Mucosa of gallbladder (tissue), 1 donor: ENCODE measurements at regions not wholly inside any gene's neighbourhood (a gene's known extent, or its start where the extent isn't known, plus 50 kb on each side); places are given as distances from the start of the nearest gene placed in this dataset.
"Not testable (repeated sequence)": the region's sequence is repeated elsewhere in the genome, so short reads cannot be mapped to it uniquely, and the experiment has no call there.

Experiments
- DNase-seq: peaks from one replicate; pipeline ENCODE4 v3.0.0-alpha.2; 2020; ENCODE audit warnings: low spot score
- donor health status: DM: no; HTN: no; CAD: no.

DNA sequence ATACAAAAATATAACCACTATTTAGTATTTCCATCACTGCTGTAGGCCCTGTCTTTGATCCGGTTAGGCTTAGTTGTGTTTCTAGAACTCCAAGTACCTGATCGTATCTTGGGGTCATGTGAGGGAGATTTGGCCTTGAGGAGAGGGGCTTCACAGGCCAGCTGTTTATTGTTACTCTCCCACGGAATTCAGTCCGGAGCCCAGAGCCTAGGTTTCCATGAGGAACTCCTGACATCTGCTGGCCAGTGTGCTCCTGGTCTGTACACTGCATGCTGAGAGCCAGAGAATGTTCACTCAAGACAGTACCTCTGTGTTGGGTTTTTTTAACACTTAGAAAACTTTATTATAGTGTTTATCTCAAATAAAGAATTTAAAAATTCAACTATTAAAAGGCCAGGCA, 341.0 kb upstream of the TMEM132C start:
- no peak for DNase-seq

DNA sequence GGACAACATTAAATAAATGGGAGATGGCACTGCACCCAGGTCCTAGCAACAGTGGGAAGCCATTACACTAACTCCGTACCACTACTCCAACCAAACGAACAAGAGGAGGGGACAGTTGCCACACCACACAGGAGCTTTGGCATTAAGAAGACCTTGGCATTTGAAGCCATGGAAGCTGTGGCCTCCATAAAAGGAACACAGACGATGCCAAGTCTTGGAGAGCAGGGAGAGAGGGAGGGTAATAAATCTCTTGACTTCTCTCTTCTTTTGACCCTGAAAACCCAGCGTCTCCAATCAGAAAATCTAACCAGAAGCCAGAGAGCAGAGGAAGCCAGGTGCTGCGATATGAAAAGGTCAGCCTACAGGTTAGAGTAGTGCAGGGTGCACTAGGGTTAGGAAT, 338.8 kb upstream of the TMEM132C start:
- no peak for DNase-seq

GRCh38 chr12:127928615-127929571, 338.1 kb upstream of the TMEM132C start:
- no peak for DNase-seq

GRCh38 chr12:127930122-127930521, 336.8 kb upstream of the TMEM132C start:
- DNase-seq, result no peak

DNA sequence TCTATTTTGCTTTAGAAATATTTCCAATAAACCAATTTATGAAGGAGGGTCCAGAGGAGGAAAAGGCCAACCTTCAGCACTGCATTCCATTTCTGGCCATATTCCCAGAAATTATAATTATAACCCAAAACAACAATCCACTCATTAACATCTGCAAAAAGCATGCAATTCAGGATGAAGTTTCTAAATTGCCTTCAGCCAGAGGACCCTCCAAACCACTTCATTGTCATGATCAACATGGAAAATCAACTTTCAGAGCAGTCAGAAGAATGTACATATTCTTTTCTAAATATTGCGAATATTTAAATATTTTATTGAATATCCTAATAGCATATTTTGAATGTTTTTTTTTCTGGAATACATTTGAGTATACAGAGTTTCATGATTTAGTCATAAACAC, 332.6 kb upstream of the TMEM132C start:
- DNase-seq, result no peak

DNA sequence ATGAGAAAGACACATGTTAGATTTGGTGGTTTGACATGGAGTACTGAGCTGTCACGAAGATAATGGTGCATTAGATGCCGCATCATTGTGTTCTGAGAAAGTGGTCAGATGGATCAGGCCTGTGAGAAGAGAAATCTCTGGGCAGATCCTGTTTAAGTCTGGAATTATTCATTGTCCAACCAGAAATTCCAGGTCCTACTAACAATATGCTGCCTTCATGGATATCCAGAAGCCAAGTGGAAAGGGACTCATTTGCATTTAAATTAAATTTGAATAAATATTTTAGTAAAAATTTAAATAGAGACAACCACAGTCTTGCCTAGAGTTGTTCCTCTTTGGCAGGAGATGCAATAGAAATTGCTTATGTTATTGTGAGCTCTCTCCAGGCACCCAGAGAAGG, 330.5 kb upstream of the TMEM132C start:
- no peak for DNase-seq

DNA sequence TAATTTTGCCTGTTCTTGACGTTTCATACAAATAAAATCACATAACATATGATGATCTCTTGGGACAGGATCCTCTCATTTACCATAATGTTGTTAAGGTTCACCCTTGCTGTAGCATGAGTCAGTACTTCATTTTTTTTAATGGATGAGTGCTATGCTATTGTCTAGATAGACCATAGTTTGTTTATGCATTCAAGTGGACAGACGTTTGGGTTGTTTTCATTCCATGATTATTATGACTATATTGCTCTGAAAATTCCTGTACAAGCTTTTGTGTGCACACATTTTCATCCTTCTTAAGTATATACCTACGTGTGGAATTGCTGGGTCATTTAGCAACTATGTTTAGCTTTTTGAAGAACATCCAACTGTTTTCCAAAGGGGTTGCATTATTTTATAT, 325.6 kb upstream of the TMEM132C start:
- no peak for DNase-seq

GRCh38 chr12:127942981-127943380, 324.0 kb upstream of the TMEM132C start:
- no peak for DNase-seq

GRCh38 chr12:127943481-127944210, 323.3 kb upstream of the TMEM132C start:
- DNase-seq, result no peak

GRCh38 chr12:127944211-127944899, 322.6 kb upstream of the TMEM132C start:
- no peak for DNase-seq

DNA sequence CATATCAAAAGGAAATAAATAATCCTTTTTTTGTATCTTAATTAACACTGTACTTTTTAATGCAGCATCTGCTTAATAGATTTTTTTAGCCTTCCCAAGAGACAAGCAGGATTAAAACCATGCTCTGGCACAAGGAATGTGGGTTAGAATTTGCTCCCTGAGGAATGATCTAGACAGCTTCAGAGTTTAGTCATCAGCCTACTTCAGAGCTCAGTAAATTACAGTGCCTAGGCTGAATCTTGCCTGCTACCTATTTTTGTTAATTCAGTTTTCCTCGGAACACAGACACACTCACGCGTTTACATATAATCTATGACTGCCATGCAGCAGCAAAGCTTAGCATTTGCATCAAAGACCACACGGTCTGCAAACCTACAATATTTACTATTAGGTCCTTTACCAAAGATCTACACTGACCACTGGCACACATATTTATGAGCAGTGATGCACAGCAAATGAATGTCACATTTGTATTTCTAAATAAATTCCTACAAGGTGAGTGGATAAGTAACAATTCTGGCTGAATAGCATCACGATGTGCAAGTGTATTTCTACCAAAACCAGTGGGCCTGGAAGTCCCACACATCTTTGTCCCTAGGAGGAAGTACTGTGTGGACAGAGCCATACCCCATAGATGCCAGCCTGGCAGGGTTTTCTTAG, 309.8 kb upstream of the TMEM132C start:
- no peak for DNase-seq

GRCh38 chr12:127962303-127962702, 304.7 kb upstream of the TMEM132C start:
- no peak for DNase-seq

DNA sequence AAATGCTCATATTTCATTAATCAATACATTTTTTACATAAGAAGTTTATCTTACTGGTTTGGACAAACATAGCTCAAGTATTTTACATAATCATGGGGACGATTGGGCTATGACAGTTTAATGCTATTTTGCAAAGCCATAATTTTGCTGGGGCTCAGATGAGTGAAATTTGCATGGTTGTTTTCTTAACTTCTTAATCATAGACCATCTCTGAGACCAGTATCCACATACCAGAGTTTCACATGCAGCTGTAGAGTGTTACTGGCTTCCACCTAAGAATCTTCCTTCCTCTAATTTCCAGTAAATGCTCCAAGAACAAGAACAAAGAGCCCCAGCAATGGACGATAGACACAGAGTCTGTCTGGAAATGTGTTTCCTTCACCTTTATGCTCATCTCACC, 303.0 kb upstream of the TMEM132C start:
- DNase-seq, result no peak

DNA sequence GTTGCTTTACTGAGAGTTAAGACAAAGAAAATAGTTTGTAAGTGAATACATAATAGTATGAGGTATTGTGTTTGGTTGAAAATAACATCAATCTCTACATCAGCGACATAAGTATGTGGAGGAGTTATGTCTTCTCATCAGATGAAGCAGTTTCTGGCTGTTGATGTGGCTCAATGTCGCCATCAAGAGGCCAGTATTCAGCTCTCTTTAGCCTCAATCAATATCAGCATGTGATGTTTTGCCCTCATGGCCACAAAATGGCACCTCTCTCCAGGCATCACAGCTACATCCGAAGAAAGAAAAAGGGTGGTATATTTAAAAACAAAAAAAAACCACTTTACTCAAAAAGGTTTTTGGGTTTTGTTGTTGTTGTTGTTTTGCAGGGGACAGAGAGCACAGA, 302.3 kb upstream of the TMEM132C start:
- no peak for DNase-seq

DNA sequence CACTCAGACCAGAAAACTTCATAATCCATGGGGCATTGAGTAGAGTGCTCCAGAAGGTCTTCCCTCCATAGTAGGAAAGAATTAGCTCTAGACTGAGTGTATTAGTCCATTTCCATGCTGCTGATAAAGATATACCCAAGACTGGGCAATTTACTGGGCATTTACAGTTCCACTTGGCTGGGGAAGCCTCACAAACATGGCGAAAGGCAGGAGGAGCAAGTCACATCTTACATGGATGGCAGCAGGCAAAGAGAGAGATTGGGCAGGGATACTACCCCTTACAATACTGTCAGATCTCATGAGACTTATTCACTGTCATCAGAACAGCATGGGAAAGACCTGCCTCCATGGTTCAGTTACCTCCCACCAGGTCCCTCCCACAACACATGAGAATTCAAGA, 300.6 kb upstream of the TMEM132C start:
- no peak for DNase-seq

DNA sequence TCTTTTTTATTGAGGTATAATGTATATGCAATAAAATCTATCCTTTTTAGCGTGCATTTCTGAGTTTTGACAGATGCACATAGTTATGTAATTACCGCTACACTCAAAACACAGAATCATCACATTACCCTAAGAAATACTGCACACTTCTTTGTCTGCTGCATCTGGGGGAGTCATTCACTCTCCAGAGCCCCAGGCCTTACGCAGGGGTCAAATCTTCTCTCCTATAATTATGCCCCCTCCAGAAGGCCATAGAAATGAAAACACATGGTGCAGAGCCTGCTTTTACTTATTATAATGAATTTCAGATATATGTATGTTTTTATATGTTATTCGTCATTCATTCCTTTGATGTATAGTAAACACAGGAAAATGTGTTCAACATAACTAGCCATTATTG, 296.5 kb upstream of the TMEM132C start:
- no peak for DNase-seq

GRCh38 chr12:127980585-127980984, 286.4 kb upstream of the TMEM132C start:
- DNase-seq, result no peak

- DNase-seq, result no peak
Observed at GRCh38 chr12:127981875-127982274, 285.1 kb upstream of the TMEM132C start.

DNA sequence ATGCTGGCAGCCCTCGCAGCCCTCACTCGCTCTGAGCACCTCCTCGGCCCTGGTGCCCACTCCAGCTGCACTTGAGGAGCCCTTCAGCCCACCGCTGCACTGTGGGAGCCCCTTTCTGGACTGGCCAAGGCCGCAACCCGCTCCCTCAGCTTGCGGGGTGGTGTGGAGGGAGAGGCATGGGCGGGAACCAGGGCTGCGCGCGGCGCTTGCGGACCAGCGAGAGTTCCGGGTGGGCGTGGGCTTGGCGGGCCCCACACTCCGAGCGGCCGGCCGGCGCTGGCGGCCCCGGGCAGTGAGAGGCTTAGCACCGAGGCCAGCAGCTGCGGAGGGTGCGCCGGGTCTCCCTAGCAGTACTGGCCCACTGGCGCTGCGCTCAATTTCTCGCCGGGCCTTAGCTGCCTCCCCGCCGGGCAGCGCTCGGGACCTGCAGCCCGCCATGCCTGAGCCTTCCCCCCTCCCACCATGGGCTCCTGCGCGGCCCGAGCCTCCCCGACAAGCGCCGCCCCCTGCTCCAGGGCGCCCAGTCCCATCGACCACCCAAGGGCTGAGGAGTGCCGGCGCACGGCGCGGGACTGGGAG, 283.7 kb upstream of the TMEM132C start:
- not testable (repeated sequence) for DNase-seq

DNA sequence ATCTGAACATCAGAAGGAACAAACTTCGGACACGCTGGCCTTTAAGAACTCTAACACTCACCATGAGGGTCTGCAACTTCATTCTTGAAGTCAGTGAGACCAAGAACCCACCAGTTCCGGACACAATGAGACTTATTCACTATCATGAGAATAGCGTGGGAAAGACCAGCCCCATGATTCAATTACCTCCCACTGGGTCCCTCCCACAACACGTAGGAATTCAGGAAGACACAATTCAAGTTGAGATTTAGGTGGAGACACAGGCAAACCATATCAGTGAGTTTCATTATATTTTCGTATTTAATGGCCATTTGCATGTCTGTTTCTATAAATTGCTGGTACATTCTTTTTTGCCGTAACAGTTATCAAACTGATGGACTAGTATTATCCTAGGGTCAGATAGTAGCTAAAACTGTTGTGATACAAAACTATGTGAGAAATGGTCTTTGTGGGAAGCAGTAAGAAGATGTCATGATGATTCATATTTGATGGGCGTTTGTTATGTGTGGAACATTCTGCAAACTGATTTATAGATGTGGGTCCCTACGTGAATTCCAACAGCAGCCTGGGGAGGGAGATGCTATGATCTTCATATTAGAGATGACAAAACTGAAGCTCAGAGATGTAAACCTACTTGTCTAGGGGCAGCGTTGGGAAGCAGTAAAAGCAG, 282.4 kb upstream of the TMEM132C start:
- DNase-seq, result no peak
